ENCODE measurements at regions not wholly inside any gene's neighbourhood (a gene's known extent, or its start where the extent isn't known, plus 50 kb on each side); places are given as distances from the start of the nearest gene placed in this dataset.
"Not testable (repeated sequence)": the region's sequence is repeated elsewhere in the genome, so short reads cannot be mapped to it uniquely, and the experiment has no call there.

- Mint-ChIP-seq H3K36me3 (no peaks in the 10 kb centered on the region), H3K4me1 (no peaks in the 10 kb centered on the region), H3K27me3 (peaks cover 21 to 43% of the 10 kb centered on the region in 2 donors), H3K27ac (no peak overlapping the region), H3K4me3 (no peak overlapping the region), H3K9me3 (peaks cover 0 to 3% (median 0%) of the 10 kb centered on the region in 5 donors)
- Histone ChIP-seq H3K27ac (ENCODE audit: low read depth, low read length) (no peak overlapping the region), H3K4me1 (ENCODE audit: insufficient read depth, low read length) (no peaks in the 10 kb centered on the region), H3K36me3 (ENCODE audit: insufficient read depth, low read length) (no peaks in the 10 kb centered on the region), H3K27me3 (ENCODE audit: insufficient read depth, low read length, poor library complexity, severe bottlenecking) (no peaks in the 10 kb centered on the region), H3K9me3 (ENCODE audit: low read length) (no peaks in the 10 kb centered on the region), H3K4me3 (ENCODE audit: low read length) (no peak overlapping the region)
- DNase-seq = no peak
- ChIA-PET POLR2A (no interaction called here), CTCF (no interaction called here)
These were observed 199.2 kb downstream of the ALDH8A1 start for GRCh38 chr6:134750669-134751068.

- H3K9me3 ChIP-seq (ENCODE audit: low read length) = no peaks in the 10 kb centered on the region
- H3K27ac ChIP-seq (ENCODE audit: low read depth, low read length) = no peak overlapping the region
- no peaks in the 10 kb centered on the region for H3K36me3 ChIP-seq (ENCODE audit: insufficient read depth, low read length)
- H3K27ac Mint-ChIP-seq = no peak overlapping the region
- peaks cover 0 to 2% (median 0%) of the 10 kb centered on the region in 5 donors for H3K9me3 Mint-ChIP-seq
- no peak for DNase-seq
- H3K36me3 Mint-ChIP-seq = no peaks in the 10 kb centered on the region
- H3K4me3 ChIP-seq (ENCODE audit: low read length) = no peak overlapping the region
- H3K4me1 Mint-ChIP-seq = no peaks in the 10 kb centered on the region
- no peaks in the 10 kb centered on the region for H3K27me3 ChIP-seq (ENCODE audit: insufficient read depth, low read length, poor library complexity, severe bottlenecking)
- no peaks in the 10 kb centered on the region for H3K4me1 ChIP-seq (ENCODE audit: insufficient read depth, low read length)
- ChIA-PET POLR2A (no interaction called here), CTCF (no interaction called here)
- peaks cover 19 to 50% of the 10 kb centered on the region in 2 donors for H3K27me3 Mint-ChIP-seq
- H3K4me3 Mint-ChIP-seq = no peak overlapping the region
These were observed 201.4 kb downstream of the ALDH8A1 start for GRCh38 chr6:134748484-134748883.

- H3K4me3 Mint-ChIP-seq; H3K9me3 ChIP-seq (ENCODE audit: low read length); H3K4me3 ChIP-seq (ENCODE audit: low read length); H3K36me3 ChIP-seq (ENCODE audit: insufficient read depth, low read length); H3K36me3 Mint-ChIP-seq; POLR2A ChIA-PET; CTCF ChIA-PET; DNase-seq; H3K9me3 Mint-ChIP-seq; H3K4me1 ChIP-seq (ENCODE audit: insufficient read depth, low read length); H3K4me1 Mint-ChIP-seq; H3K27ac ChIP-seq (ENCODE audit: low read depth, low read length); H3K27me3 ChIP-seq (ENCODE audit: insufficient read depth, low read length, poor library complexity, severe bottlenecking): not testable (repeated sequence)
- Mint-ChIP-seq H3K27ac (peak overlapping the region in 1 of 8 donors; percentile 58), H3K27me3 (peaks cover 18 to 45% of the 10 kb centered on the region in 2 donors)
These were observed 202.7 kb downstream of the ALDH8A1 start for GRCh38 chr6:134747197-134747596.

GRCh38 chr6:134746140-134746539, 203.8 kb downstream of the ALDH8A1 start:
- H3K4me1 ChIP-seq (ENCODE audit: insufficient read depth, low read length) = no peaks in the 10 kb centered on the region
- CTCF ChIA-PET = no interaction called here
- no peak overlapping the region for H3K27ac ChIP-seq (ENCODE audit: low read depth, low read length)
- POLR2A ChIA-PET = no interaction called here
- peaks cover 0 to 2% (median 0%) of the 10 kb centered on the region in 5 donors for H3K9me3 Mint-ChIP-seq
- no peaks in the 10 kb centered on the region for H3K27me3 ChIP-seq (ENCODE audit: insufficient read depth, low read length, poor library complexity, severe bottlenecking)
- H3K4me3 Mint-ChIP-seq = no peak overlapping the region
- no peaks in the 10 kb centered on the region for H3K36me3 ChIP-seq (ENCODE audit: insufficient read depth, low read length)
- no peaks in the 10 kb centered on the region for H3K9me3 ChIP-seq (ENCODE audit: low read length)
- no peak overlapping the region for H3K4me3 ChIP-seq (ENCODE audit: low read length)
- DNase-seq = no peak
- H3K36me3 Mint-ChIP-seq = no peaks in the 10 kb centered on the region
- H3K27me3 Mint-ChIP-seq = peaks cover 22 to 50% of the 10 kb centered on the region in 2 donors
- H3K4me1 Mint-ChIP-seq = no peaks in the 10 kb centered on the region
- H3K27ac Mint-ChIP-seq = no peak overlapping the region

GRCh38 chr6:134745192-134745591, 204.7 kb downstream of the ALDH8A1 start:
- H3K9me3 Mint-ChIP-seq; POLR2A ChIA-PET; DNase-seq; H3K27ac ChIP-seq (ENCODE audit: low read depth, low read length); CTCF ChIA-PET; H3K4me3 Mint-ChIP-seq; H3K4me1 Mint-ChIP-seq; H3K9me3 ChIP-seq (ENCODE audit: low read length); H3K36me3 ChIP-seq (ENCODE audit: insufficient read depth, low read length); H3K36me3 Mint-ChIP-seq; H3K27me3 ChIP-seq (ENCODE audit: insufficient read depth, low read length, poor library complexity, severe bottlenecking); H3K27ac Mint-ChIP-seq; H3K4me3 ChIP-seq (ENCODE audit: low read length); H3K4me1 ChIP-seq (ENCODE audit: insufficient read depth, low read length): not testable (repeated sequence)
- peaks cover 22 to 48% of the 10 kb centered on the region in 2 donors for H3K27me3 Mint-ChIP-seq

GRCh38 chr6:134744301-134744700, 205.6 kb downstream of the ALDH8A1 start:
- no peak overlapping the region for H3K27ac Mint-ChIP-seq
- H3K9me3 ChIP-seq (ENCODE audit: low read length) = no peaks in the 10 kb centered on the region
- H3K27me3 ChIP-seq (ENCODE audit: insufficient read depth, low read length, poor library complexity, severe bottlenecking) = no peaks in the 10 kb centered on the region
- peaks cover 0 to 2% (median 0%) of the 10 kb centered on the region in 5 donors for H3K9me3 Mint-ChIP-seq
- no peaks in the 10 kb centered on the region for H3K36me3 Mint-ChIP-seq
- H3K4me1 ChIP-seq (ENCODE audit: insufficient read depth, low read length) = no peaks in the 10 kb centered on the region
- POLR2A ChIA-PET = no interaction called here
- CTCF ChIA-PET = no interaction called here
- no peak overlapping the region for H3K4me3 ChIP-seq (ENCODE audit: low read length)
- H3K4me3 Mint-ChIP-seq = no peak overlapping the region
- no peaks in the 10 kb centered on the region for H3K4me1 Mint-ChIP-seq
- no peaks in the 10 kb centered on the region for H3K36me3 ChIP-seq (ENCODE audit: insufficient read depth, low read length)
- DNase-seq = no peak
- no peak overlapping the region for H3K27ac ChIP-seq (ENCODE audit: low read depth, low read length)
- peaks cover 13 to 43% of the 10 kb centered on the region in 2 donors for H3K27me3 Mint-ChIP-seq

GRCh38 chr6:134741200-134741536, 208.7 kb downstream of the ALDH8A1 start:
- Mint-ChIP-seq H3K9me3 (no peaks in the 10 kb centered on the region), H3K4me3 (no peak overlapping the region), H3K27ac (no peak overlapping the region), H3K4me1 (no peaks in the 10 kb centered on the region), H3K36me3 (no peaks in the 10 kb centered on the region), H3K27me3 (peaks cover 12 to 27% of the 10 kb centered on the region in 2 donors)
- H3K9me3 ChIP-seq (ENCODE audit: low read length) = no peaks in the 10 kb centered on the region
- no peaks in the 10 kb centered on the region for H3K4me1 ChIP-seq (ENCODE audit: insufficient read depth, low read length)
- CTCF ChIA-PET = no interaction called here
- H3K4me3 ChIP-seq (ENCODE audit: low read length) = no peak overlapping the region
- POLR2A ChIA-PET = no interaction called here
- no peaks in the 10 kb centered on the region for H3K27me3 ChIP-seq (ENCODE audit: insufficient read depth, low read length, poor library complexity, severe bottlenecking)
- DNase-seq = no peak
- no peak overlapping the region for H3K27ac ChIP-seq (ENCODE audit: low read depth, low read length)
- H3K36me3 ChIP-seq (ENCODE audit: insufficient read depth, low read length) = no peaks in the 10 kb centered on the region

GRCh38 chr6:134740473-134741199, 209.3 kb downstream of the ALDH8A1 start:
- Mint-ChIP-seq H3K4me3 (no peak overlapping the region), H3K27me3 (peaks cover 15 to 24% of the 10 kb centered on the region in 2 donors), H3K9me3 (no peaks in the 10 kb centered on the region), H3K4me1 (no peaks in the 10 kb centered on the region), H3K36me3 (no peaks in the 10 kb centered on the region), H3K27ac (no peak overlapping the region)
- Histone ChIP-seq H3K4me1 (ENCODE audit: insufficient read depth, low read length) (no peaks in the 10 kb centered on the region), H3K27ac (ENCODE audit: low read depth, low read length) (no peak overlapping the region), H3K36me3 (ENCODE audit: insufficient read depth, low read length) (no peaks in the 10 kb centered on the region), H3K9me3 (ENCODE audit: low read length) (no peaks in the 10 kb centered on the region), H3K27me3 (ENCODE audit: insufficient read depth, low read length, poor library complexity, severe bottlenecking) (no peaks in the 10 kb centered on the region), H3K4me3 (ENCODE audit: low read length) (no peak overlapping the region)
- POLR2A ChIA-PET = no interaction called here
- no peak for DNase-seq
- CTCF ChIA-PET = interaction anchor here (0.6 kb wide), 1 partner anchor 93 kb away, joined by 3 read pairs; no protein-coding TSS in a partner anchor

GRCh38 chr6:134740027-134740373, 209.9 kb downstream of the ALDH8A1 start:
- no peak overlapping the region for H3K4me3 ChIP-seq (ENCODE audit: low read length)
- Mint-ChIP-seq H3K9me3 (no peaks in the 10 kb centered on the region), H3K27ac (no peak overlapping the region), H3K4me1 (no peaks in the 10 kb centered on the region), H3K36me3 (no peaks in the 10 kb centered on the region), H3K4me3 (no peak overlapping the region), H3K27me3 (peaks cover 9 to 19% of the 10 kb centered on the region in 2 donors)
- H3K36me3 ChIP-seq (ENCODE audit: insufficient read depth, low read length) = no peaks in the 10 kb centered on the region
- H3K27me3 ChIP-seq (ENCODE audit: insufficient read depth, low read length, poor library complexity, severe bottlenecking) = no peaks in the 10 kb centered on the region
- ChIA-PET CTCF (interaction anchor here (0.6 kb wide), 1 partner anchor 94 kb away, joined by 3 read pairs; no protein-coding TSS in a partner anchor), POLR2A (no interaction called here)
- no peak overlapping the region for H3K27ac ChIP-seq (ENCODE audit: low read depth, low read length)
- no peak for DNase-seq
- H3K9me3 ChIP-seq (ENCODE audit: low read length) = no peaks in the 10 kb centered on the region
- no peaks in the 10 kb centered on the region for H3K4me1 ChIP-seq (ENCODE audit: insufficient read depth, low read length)
